CD14-positive monocyte (primary cell): ENCODE measurements at regions not wholly inside any gene's neighbourhood (a gene's known extent, or its start where the extent isn't known, plus 50 kb on each side); places are given as distances from the start of the nearest gene placed in this dataset.

ENCODE experiments used
- DNase-seq, 3 donors: peaks; one replicate each; pipeline ENCODE4 v3.0.0-alpha.2; 2011 to 2022
- H2AFZ ChIP-seq: 2 replicates; pipeline ENCODE4 v1.6.0; 2012; ENCODE audit warnings: mild to moderate bottlenecking, low read depth, low read length, inconsistent platforms; ENCODE audit not compliant: insufficient read depth, poor library complexity, severe bottlenecking
- H3K27ac ChIP-seq, 2 donors: 1 replicate in 1 of 2; 2 replicates in 1 of 2; pipeline ENCODE4 v1.5.1; 2012 to 2013; ENCODE audit warnings: low read length in 2 of 2, control low read depth in 1 of 2, inconsistent platforms in 1 of 2, low read depth in 1 of 2, mild to moderate bottlenecking in 1 of 2
- H3K27me3 ChIP-seq, 2 donors: one replicate each; pipeline versions ENCODE4 v1.6.0 to v1.6.1; 2011 to 2013; ENCODE audit warnings: low read length in 2 of 2; ENCODE audit not compliant: control insufficient read depth in 2 of 2, insufficient read depth in 2 of 2
- H3K36me3 ChIP-seq, 2 donors: replicated peaks in 1 of 2; 1 replicate in 1 of 2; 2 replicates in 1 of 2; pipeline versions ENCODE4 v1.5.1 to v1.6.1; 2012 to 2013; ENCODE audit warnings: low read length in 2 of 2, control low read depth in 1 of 2, inconsistent platforms in 1 of 2, mild to moderate bottlenecking in 1 of 2; ENCODE audit not compliant: insufficient read depth in 2 of 2, control insufficient read depth in 1 of 2
- H3K4me1 ChIP-seq, 2 donors: 1 replicate in 1 of 2; 2 replicates in 1 of 2; pipeline versions ENCODE4 v1.5.1 to v1.6.1; 2012 to 2013; ENCODE audit warnings: low read length in 2 of 2, control low read depth in 1 of 2, inconsistent platforms in 1 of 2, mild to moderate bottlenecking in 1 of 2, moderate library complexity in 1 of 2; ENCODE audit not compliant: insufficient read depth in 2 of 2, control insufficient read depth in 1 of 2
- H3K4me2 ChIP-seq: replicated peaks from 2 replicates; pipeline ENCODE3; 2012; ENCODE audit warnings: low read length, moderate library complexity, mild to moderate bottlenecking; ENCODE audit not compliant: poor library complexity, severe bottlenecking; ENCODE audit errors: extremely low read depth
- H3K4me3 ChIP-seq, 3 experiments: fragments of 200-600 bp in 1 of 3; sonication (generic) in 1 of 3; replicated peaks in 1 of 3; 1 replicate in 2 of 3; 2 replicates in 1 of 3; pipeline ENCODE4 v1.5.1; 2011 to 2013; ENCODE audit warnings: low read length in 3 of 3, mild to moderate bottlenecking in 3 of 3, control low read depth in 2 of 3, low read depth in 2 of 3, inconsistent platforms in 1 of 3, moderate library complexity in 1 of 3
- H3K79me2 ChIP-seq: 2 replicates; pipeline ENCODE4 v1.6.0; 2012; ENCODE audit warnings: mild to moderate bottlenecking, control low read depth, inconsistent platforms, low read length, moderate library complexity; ENCODE audit not compliant: insufficient read depth
- H3K9ac ChIP-seq: 2 replicates; pipeline ENCODE4 v1.6.0; 2017; ENCODE audit warnings: low read length, mild to moderate bottlenecking; ENCODE audit not compliant: insufficient read depth, poor library complexity, severe bottlenecking
- H3K9me3 ChIP-seq, 2 donors: replicated peaks in 1 of 2; 1 replicate in 1 of 2; 2 replicates in 1 of 2; pipeline versions ENCODE4 v1.5.1 to v1.6.1; 2012 to 2013; ENCODE audit warnings: low read length in 2 of 2, control low read depth in 1 of 2; ENCODE audit not compliant: control insufficient read depth in 1 of 2, insufficient read depth in 1 of 2
- H4K20me1 ChIP-seq: 2 replicates; pipeline ENCODE4 v1.6.0; 2012; ENCODE audit warnings: mild to moderate bottlenecking, low read length, control low read depth, moderate library complexity; ENCODE audit not compliant: insufficient read depth
- H3K27ac Mint-ChIP-seq, 7 donors: one replicate each; pipeline ENCODE4 v1.8.0; 2020; ENCODE audit warnings: mild to moderate bottlenecking in 7 of 7, mixed read lengths in 7 of 7, moderate library complexity in 6 of 7, inconsistent platforms in 2 of 7
- H3K27me3 Mint-ChIP-seq, 3 donors: one replicate each; pipeline ENCODE4 v1.8.0; 2021 to 2022; ENCODE audit warnings: low read depth in 3 of 3, mild to moderate bottlenecking in 3 of 3, mixed read lengths in 3 of 3, moderate library complexity in 3 of 3, inconsistent platforms in 1 of 3
- H3K36me3 Mint-ChIP-seq, 2 donors: one replicate each; pipeline ENCODE4 v1.8.0; 2020; ENCODE audit warnings: mixed read lengths in 2 of 2, inconsistent platforms in 1 of 2, mild to moderate bottlenecking in 1 of 2
- H3K4me1 Mint-ChIP-seq: one replicate; pipeline ENCODE4 v1.8.0; 2020; ENCODE audit warnings: mild to moderate bottlenecking, mixed read lengths
- H3K4me3 Mint-ChIP-seq, 2 donors: one replicate each; pipeline ENCODE4 v1.8.0; 2020; ENCODE audit warnings: mild to moderate bottlenecking in 2 of 2, mixed read lengths in 2 of 2, moderate library complexity in 1 of 2
- H3K9me3 Mint-ChIP-seq, 7 donors: one replicate each; pipeline ENCODE4 v1.8.0; 2020 to 2022; ENCODE audit warnings: mixed read lengths in 7 of 7, mild to moderate bottlenecking in 6 of 7, moderate library complexity in 6 of 7, inconsistent platforms in 2 of 7
- WGBS: methylation state at CpG from one replicate; pipeline ENCODE4 v1.1.5; 2013; ENCODE audit warnings: missing lambda C conversion rate; ENCODE audit not compliant: insufficient coverage; 5-methylcytosine and 5-hydroxymethylcytosine counted together
- intact Hi-C, 2 donors: fragments of 100-400 bp; cut with micrococcal nuclease; formaldehyde crosslinking; loops; one replicate each; pipeline versions ENCODE4 v1.15.0 to v1.15.1; 2023
- TF ChIP-seq, protein P1 (sequence below): fragments of 200-600 bp; IDR thresholded peaks from one replicate; pipeline ENCODE4 v1.8.0; 2022; ENCODE audit warnings: antibody characterized with exemption, mild to moderate bottlenecking

DNA sequence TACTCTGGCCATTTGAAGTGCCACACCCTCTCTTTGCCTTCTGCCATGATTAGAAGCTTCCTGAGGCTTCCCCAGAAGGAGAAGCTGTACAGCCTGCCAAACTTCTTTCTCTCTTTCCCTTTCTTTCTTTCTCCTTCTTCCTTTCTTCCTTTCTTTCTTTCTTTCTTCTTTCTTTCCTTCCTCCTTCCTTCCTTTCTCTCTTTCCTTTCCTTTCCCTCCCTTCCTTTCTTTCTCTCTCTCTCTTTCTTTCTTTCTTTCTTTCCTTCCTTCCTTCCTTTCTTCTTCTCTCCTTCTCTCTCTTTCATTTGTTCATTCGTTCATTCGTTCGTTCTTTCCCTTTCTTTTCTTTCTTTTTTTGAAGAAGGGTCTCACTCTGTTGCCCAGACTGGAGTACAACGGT is 931.0 kb downstream of the TTLL7 start:
- intact Hi-C loops, result no loop called here
- Histone ChIP-seq H3K9ac (no peak overlapping the region), H3K27me3 (no peaks in the 10 kb centered on the region), H3K9me3 (peaks cover 0 to 15% of the 10 kb centered on the region in 2 donors), H3K36me3 (no peaks in the 10 kb centered on the region), H3K4me3 (no peak overlapping the region), H3K27ac (no peak overlapping the region), H2AFZ (no peak overlapping the region), H3K79me2 (no peaks in the 10 kb centered on the region), H3K4me1 (no peaks in the 10 kb centered on the region), H4K20me1 (no peaks in the 10 kb centered on the region), H3K4me2 (no peak overlapping the region)
- TF ChIP-seq, protein P1, sequence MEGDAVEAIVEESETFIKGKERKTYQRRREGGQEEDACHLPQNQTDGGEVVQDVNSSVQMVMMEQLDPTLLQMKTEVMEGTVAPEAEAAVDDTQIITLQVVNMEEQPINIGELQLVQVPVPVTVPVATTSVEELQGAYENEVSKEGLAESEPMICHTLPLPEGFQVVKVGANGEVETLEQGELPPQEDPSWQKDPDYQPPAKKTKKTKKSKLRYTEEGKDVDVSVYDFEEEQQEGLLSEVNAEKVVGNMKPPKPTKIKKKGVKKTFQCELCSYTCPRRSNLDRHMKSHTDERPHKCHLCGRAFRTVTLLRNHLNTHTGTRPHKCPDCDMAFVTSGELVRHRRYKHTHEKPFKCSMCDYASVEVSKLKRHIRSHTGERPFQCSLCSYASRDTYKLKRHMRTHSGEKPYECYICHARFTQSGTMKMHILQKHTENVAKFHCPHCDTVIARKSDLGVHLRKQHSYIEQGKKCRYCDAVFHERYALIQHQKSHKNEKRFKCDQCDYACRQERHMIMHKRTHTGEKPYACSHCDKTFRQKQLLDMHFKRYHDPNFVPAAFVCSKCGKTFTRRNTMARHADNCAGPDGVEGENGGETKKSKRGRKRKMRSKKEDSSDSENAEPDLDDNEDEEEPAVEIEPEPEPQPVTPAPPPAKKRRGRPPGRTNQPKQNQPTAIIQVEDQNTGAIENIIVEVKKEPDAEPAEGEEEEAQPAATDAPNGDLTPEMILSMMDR, result no peak
- no peaks in the 10 kb centered on the region for H3K36me3 Mint-ChIP-seq
- DNase-seq, result no peak
- H3K27ac Mint-ChIP-seq, result no peak overlapping the region
- no peaks in the 10 kb centered on the region for H3K27me3 Mint-ChIP-seq
- H3K4me1 Mint-ChIP-seq, result no peaks in the 10 kb centered on the region
- peaks cover 4 to 16% (median 7%) of the 10 kb centered on the region in 7 donors for H3K9me3 Mint-ChIP-seq
- 75% methylated on average over 4 of the region's 4 CpGs for WGBS
- no peak overlapping the region for H3K4me3 Mint-ChIP-seq

DNA sequence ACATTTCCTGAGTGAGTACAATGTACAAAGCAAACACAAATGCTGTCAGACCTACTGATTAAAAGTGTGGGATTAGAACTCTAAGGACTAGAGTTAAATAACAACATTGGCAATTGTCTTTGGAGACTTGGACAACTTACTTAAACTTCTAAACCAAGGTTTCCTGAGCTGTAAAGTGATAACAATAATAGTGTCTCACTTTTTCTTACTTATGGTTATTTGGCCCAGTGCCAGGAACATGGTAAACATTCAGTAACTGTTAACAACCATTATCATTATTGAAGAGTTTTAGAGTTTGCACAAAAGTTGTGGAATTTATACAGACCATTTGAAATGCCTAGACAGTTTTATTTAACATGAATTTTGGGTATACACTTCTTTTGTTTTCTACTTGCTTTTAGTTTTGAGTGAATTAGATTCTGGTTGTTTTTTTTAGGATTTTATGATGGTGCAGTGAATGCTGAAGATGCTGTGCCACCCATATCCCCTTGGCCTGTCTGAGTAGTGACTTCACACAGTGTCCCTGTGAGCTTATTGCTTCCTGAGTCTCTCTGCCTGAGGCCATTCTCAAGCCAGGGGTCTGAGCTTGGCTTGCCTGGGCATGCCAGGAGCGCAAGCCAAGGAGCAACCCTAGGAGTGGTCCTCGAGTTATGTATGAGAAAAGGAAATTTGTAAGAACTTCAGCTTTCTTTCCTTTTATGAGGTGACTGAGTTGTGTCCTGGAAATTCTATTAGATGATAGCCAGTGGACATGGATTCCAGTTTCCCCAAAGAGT is 932.8 kb downstream of the TTLL7 start:
- H3K79me2 ChIP-seq, result no peaks in the 10 kb centered on the region
- H3K4me2 ChIP-seq, result no peak overlapping the region
- TF ChIP-seq, protein P1, result no peak
- WGBS, result no CpG with 5 or more reads among the region's 2 CpGs
- peaks cover 0 to 15% of the 10 kb centered on the region in 2 donors for H3K9me3 ChIP-seq
- intact Hi-C loops, result no loop called here
- DNase-seq, result no peak
- H3K27me3 Mint-ChIP-seq, result no peaks in the 10 kb centered on the region
- H3K4me3 Mint-ChIP-seq, result no peak overlapping the region
- H3K27me3 ChIP-seq, result no peaks in the 10 kb centered on the region
- no peaks in the 10 kb centered on the region for H3K4me1 Mint-ChIP-seq
- no peak overlapping the region for H3K9ac ChIP-seq
- H3K4me3 ChIP-seq, result no peak overlapping the region
- H3K36me3 ChIP-seq, result no peaks in the 10 kb centered on the region
- H3K27ac Mint-ChIP-seq, result no peak overlapping the region
- H3K27ac ChIP-seq, result no peak overlapping the region
- no peak overlapping the region for H2AFZ ChIP-seq
- H3K9me3 Mint-ChIP-seq, result peaks cover 4 to 16% (median 9%) of the 10 kb centered on the region in 7 donors
- H4K20me1 ChIP-seq, result no peaks in the 10 kb centered on the region
- H3K4me1 ChIP-seq, result no peaks in the 10 kb centered on the region
- no peaks in the 10 kb centered on the region for H3K36me3 Mint-ChIP-seq
